GM21390 (cell line): ENCODE measurements at regions not wholly inside any gene's neighbourhood (a gene's known extent, or its start where the extent isn't known, plus 50 kb on each side); places are given as distances from the start of the nearest gene placed in this dataset.
"Not testable (repeated sequence)": the region's sequence is repeated elsewhere in the genome, so short reads cannot be mapped to it uniquely, and the experiment has no call there.

Experiments
- ATAC-seq: cut with Tn5 transposase; IDR thresholded peaks from one replicate; pipeline ENCODE4 v1.9.1; 2021; ENCODE audit not compliant: unreplicated experiment

- no peak for ATAC-seq
Observed at GRCh38 chr2:167607211-167607610, 640.2 kb downstream of the STK39 start.

- ATAC-seq: no peak
Observed at GRCh38 chr2:167602122-167602521, 645.3 kb downstream of the STK39 start.

GRCh38 chr2:167599219-167599618 is 648.2 kb downstream of the STK39 start:
- ATAC-seq: no peak

GRCh38 chr2:167595839-167596471 is 651.4 kb downstream of the STK39 start:
- peak; percentile 80 for ATAC-seq

GRCh38 chr2:167595021-167595420 is 652.4 kb downstream of the STK39 start:
- ATAC-seq: no peak

GRCh38 chr2:167592441-167592840 is 655.0 kb downstream of the STK39 start:
- ATAC-seq: no peak

GRCh38 chr2:167582619-167583018 is 664.8 kb downstream of the STK39 start:
- ATAC-seq: no peak

GRCh38 chr2:167581961-167582574 is 665.3 kb downstream of the STK39 start:
- no peak for ATAC-seq

- ATAC-seq: no peak
Observed at GRCh38 chr2:167579826-167580225, 667.6 kb downstream of the STK39 start.

- ATAC-seq: no peak
Observed at GRCh38 chr2:167575276-167575675, 672.1 kb downstream of the STK39 start.

- no peak for ATAC-seq
Observed at GRCh38 chr2:167572883-167573619, 674.3 kb downstream of the STK39 start.

GRCh38 chr2:167570370-167570769 is 677.0 kb downstream of the STK39 start:
- no peak for ATAC-seq

GRCh38 chr2:167563885-167564619 is 675.8 kb downstream of the XIRP2 start:
- not testable (repeated sequence) for ATAC-seq

GRCh38 chr2:167558272-167558991 is 670.2 kb downstream of the XIRP2 start:
- not testable (repeated sequence) for ATAC-seq

- ATAC-seq: no peak
Observed at GRCh38 chr2:167555098-167555720, 666.9 kb downstream of the XIRP2 start.

GRCh38 chr2:167553635-167554034 is 665.4 kb downstream of the XIRP2 start:
- ATAC-seq: no peak

- no peak for ATAC-seq
Observed at GRCh38 chr2:167551416-167551815, 663.1 kb downstream of the XIRP2 start.

- no peak for ATAC-seq
Observed at GRCh38 chr2:167550448-167550847, 662.2 kb downstream of the XIRP2 start.

- no peak for ATAC-seq
Observed at GRCh38 chr2:167548396-167548795, 660.1 kb downstream of the XIRP2 start.

GRCh38 chr2:167544602-167545001 is 656.3 kb downstream of the XIRP2 start:
- no peak for ATAC-seq
